MM.1S (cell line): ENCODE measurements at regions not wholly inside any gene's neighbourhood (a gene's known extent, or its start where the extent isn't known, plus 50 kb on each side); places are given as distances from the start of the nearest gene placed in this dataset.
A peak's percentile ranks its signal among the peaks of the same experiment; 100 is the strongest.

ENCODE experiments used
- DNase-seq: peaks from one replicate; pipeline ENCODE4 v3.0.0-alpha.2; 2015
- H2AFZ ChIP-seq: fragments of 300-600 bp; sonication (generic); 2 replicates; pipeline ENCODE4 v1.6.0; 2016; ENCODE audit warnings: antibody characterized with exemption, low read length
- H3F3A ChIP-seq: fragments of 300-600 bp; sonication (generic); 2 replicates; pipeline ENCODE4 v1.6.1; 2016; ENCODE audit warnings: mild to moderate bottlenecking, antibody characterized with exemption, low read length, moderate library complexity, mixed read lengths; ENCODE audit not compliant: insufficient read depth
- H3K27ac ChIP-seq: fragments of 300-600 bp; sonication (generic); 2 replicates; pipeline ENCODE4 v1.5.1; 2016; ENCODE audit warnings: mild to moderate bottlenecking, low read length
- H3K27me3 ChIP-seq: fragments of 300-600 bp; sonication (generic); replicated peaks from 2 replicates; pipeline ENCODE4 v1.6.0; 2016; ENCODE audit warnings: low read length; ENCODE audit not compliant: insufficient read depth
- H3K36me3 ChIP-seq: fragments of 300-600 bp; sonication (generic); replicated peaks from 2 replicates; pipeline ENCODE4 v1.6.1; 2016; ENCODE audit warnings: mild to moderate bottlenecking, low read length, mixed read lengths; ENCODE audit not compliant: insufficient read depth
- H3K4me1 ChIP-seq: fragments of 300-600 bp; sonication (generic); 2 replicates; pipeline ENCODE4 v1.6.1; 2016; ENCODE audit warnings: low read length, mixed read lengths
- H3K4me2 ChIP-seq: fragments of 300-600 bp; sonication (generic); 2 replicates; pipeline ENCODE4 v1.6.0; 2016; ENCODE audit warnings: low read depth, low read length
- H3K4me3 ChIP-seq: fragments of 300-600 bp; sonication (generic); 2 replicates; pipeline ENCODE4 v1.5.1; 2016; ENCODE audit warnings: low read length, mixed read lengths
- H3K79me2 ChIP-seq: fragments of 300-600 bp; sonication (generic); 2 replicates; pipeline ENCODE4 v1.6.1; 2016; ENCODE audit warnings: mixed run types, low read length, mixed read lengths
- H3K9ac ChIP-seq: fragments of 300-600 bp; sonication (generic); 2 replicates; pipeline ENCODE4 v1.6.1; 2016; ENCODE audit warnings: low read length, mixed read lengths
- H3K9me2 ChIP-seq: fragments of 300-600 bp; sonication (generic); replicated peaks from 2 replicates; pipeline ENCODE4 v1.6.1; 2016; ENCODE audit warnings: mild to moderate bottlenecking, low read length, mixed read lengths; ENCODE audit not compliant: insufficient read depth
- H3K9me3 ChIP-seq: fragments of 300-600 bp; sonication (generic); replicated peaks from 2 replicates; pipeline ENCODE4 v1.6.1; 2016; ENCODE audit warnings: mild to moderate bottlenecking, low read length, mixed read lengths; ENCODE audit not compliant: insufficient read depth
- H4K20me1 ChIP-seq: fragments of 300-600 bp; sonication (generic); 2 replicates; pipeline ENCODE4 v1.6.1; 2016; ENCODE audit warnings: mild to moderate bottlenecking, low read length, moderate library complexity, mixed read lengths; ENCODE audit not compliant: insufficient read depth
- CTCF ChIP-seq: fragments of 300-600 bp; sonication (generic); IDR thresholded peaks from 2 replicates; pipeline ENCODE4 v1.5.1; 2016; ENCODE audit warnings: antibody characterized with exemption, low read length, mixed read lengths
- EZH2 ChIP-seq: fragments of 300-600 bp; sonication (generic); optimal IDR thresholded peaks from 2 replicates; pipeline ENCODE3; 2017; ENCODE audit warnings: low read depth, mild to moderate bottlenecking, antibody characterized with exemption, low read length, mixed read lengths
- EZH2phosphoT487 ChIP-seq: fragments of 300-600 bp; sonication (generic); IDR thresholded peaks from 2 replicates; pipeline ENCODE4 v1.6.1; 2018; ENCODE audit warnings: antibody characterized with exemption, low read length

GRCh38 chr6:15880262-15880973, 217.6 kb upstream of the DTNBP1 start:
- H3F3A ChIP-seq: no peaks in the 10 kb centered on the region
- H3K4me2 ChIP-seq: no peak overlapping the region
- no peaks in the 10 kb centered on the region for H3K9me3 ChIP-seq
- no peak overlapping the region for H3K27ac ChIP-seq
- no peaks in the 10 kb centered on the region for H3K36me3 ChIP-seq
- no peak overlapping the region for H3K4me3 ChIP-seq
- H3K27me3 ChIP-seq: no peaks in the 10 kb centered on the region
- no peak overlapping the region for H3K9ac ChIP-seq
- no peaks in the 10 kb centered on the region for H3K4me1 ChIP-seq
- H3K79me2 ChIP-seq: no peaks in the 10 kb centered on the region
- no peaks in the 10 kb centered on the region for H4K20me1 ChIP-seq
- no peaks in the 10 kb centered on the region for H3K9me2 ChIP-seq
- DNase-seq: no peak
- H2AFZ ChIP-seq: no peak overlapping the region
- TF ChIP-seq EZH2 (no peak), EZH2phosphoT487 (no peak), CTCF (no peak)

GRCh38 chr6:15879371-15880261, 216.8 kb upstream of the DTNBP1 start:
- Histone ChIP-seq H4K20me1 (no peaks in the 10 kb centered on the region), H2AFZ (no peak overlapping the region), H3K4me3 (no peak overlapping the region), H3K79me2 (no peaks in the 10 kb centered on the region), H3K9me3 (no peaks in the 10 kb centered on the region), H3K27ac (no peak overlapping the region), H3F3A (no peaks in the 10 kb centered on the region), H3K4me1 (no peaks in the 10 kb centered on the region), H3K9me2 (no peaks in the 10 kb centered on the region), H3K36me3 (no peaks in the 10 kb centered on the region), H3K4me2 (no peak overlapping the region), H3K9ac (no peak overlapping the region), H3K27me3 (no peaks in the 10 kb centered on the region)
- no peak for TF ChIP-seq CTCF
- no peak for TF ChIP-seq EZH2
- no peak for TF ChIP-seq EZH2phosphoT487
- peak; percentile 30 for DNase-seq

- TF ChIP-seq EZH2phosphoT487 (no peak), CTCF (no peak), EZH2 (no peak)
Measured at GRCh38 chr6:15877231-15877630, 214.4 kb upstream of the DTNBP1 start.

More at GRCh38 chr6:15877231-15877630, 214.4 kb upstream of the DTNBP1 start:
- H3K9ac ChIP-seq: no peak overlapping the region
- H2AFZ ChIP-seq: no peak overlapping the region
- H4K20me1 ChIP-seq: no peaks in the 10 kb centered on the region
- no peak for DNase-seq
- H3K36me3 ChIP-seq: no peaks in the 10 kb centered on the region
- H3K27ac ChIP-seq: no peak overlapping the region
- no peak overlapping the region for H3K4me2 ChIP-seq
- H3K9me2 ChIP-seq: no peaks in the 10 kb centered on the region
- H3K4me1 ChIP-seq: no peaks in the 10 kb centered on the region
- no peaks in the 10 kb centered on the region for H3K27me3 ChIP-seq
- no peak overlapping the region for H3K4me3 ChIP-seq
- H3K79me2 ChIP-seq: no peaks in the 10 kb centered on the region
- no peaks in the 10 kb centered on the region for H3F3A ChIP-seq
- no peaks in the 10 kb centered on the region for H3K9me3 ChIP-seq
